HepG2 (cell line): ENCODE measurements at regions not wholly inside any gene's neighbourhood (a gene's known extent, or its start where the extent isn't known, plus 50 kb on each side); places are given as distances from the start of the nearest gene placed in this dataset.

Experiments
- BATF2 ChIP-seq: sonication (generic); formaldehyde crosslinking; IDR thresholded peaks from 2 replicates; pipeline ENCODE4 v1.8.0; 2022; ENCODE audit warnings: mild to moderate bottlenecking, missing genetic modification reagents, moderate library complexity
- CTCF ChIP-seq: sonication (generic); formaldehyde crosslinking; IDR thresholded peaks from 2 replicates; pipeline ENCODE4 v1.5.0; 2020; ENCODE audit warnings: mild to moderate bottlenecking, missing genetic modification reagents, moderate library complexity
- MNT ChIP-seq: fragments of 450-650 bp; IDR thresholded peaks from 2 replicates; pipeline ENCODE4 v1.6.1; 2016
- NR3C1 ChIP-seq: sonication (generic); formaldehyde crosslinking; IDR thresholded peaks from 2 replicates; pipeline ENCODE4 v1.4.0; 2020; ENCODE audit warnings: missing genetic modification reagents
- RBFOX2 ChIP-seq: fragments of 200-400 bp; formaldehyde crosslinking; IDR thresholded peaks from 2 replicates; pipeline ENCODE4 v1.6.1; 2017; ENCODE audit warnings: low read depth, mild to moderate bottlenecking, low read length
- SP1 ChIP-seq, 2 experiments: fragments of 450-650 bp in 1 of 2; sonication (generic) in 1 of 2; formaldehyde crosslinking in 1 of 2; IDR thresholded peaks; 2 replicates each; pipeline versions ENCODE4 v1.4.0 to v1.6.1; 2016 to 2020; ENCODE audit warnings: missing genetic modification reagents in 1 of 2
- ZNF510 ChIP-seq: sonication (generic); formaldehyde crosslinking; IDR thresholded peaks from 2 replicates; pipeline ENCODE4 v1.4.0; 2020; ENCODE audit warnings: low read depth, mild to moderate bottlenecking, missing genetic modification reagents
- ZNF589 ChIP-seq: sonication (generic); formaldehyde crosslinking; conservative IDR thresholded peaks from 2 replicates; pipeline ENCODE4 v1.8.0; 2022; ENCODE audit warnings: mild to moderate bottlenecking, moderate library complexity, missing genetic modification reagents
- ZSCAN30 ChIP-seq: sonication (generic); formaldehyde crosslinking; IDR thresholded peaks from 2 replicates; pipeline ENCODE4 v1.5.0; 2020; ENCODE audit warnings: mild to moderate bottlenecking, missing genetic modification reagents

- peak; percentile 43 for TF ChIP-seq CTCF (CRISPR knock-in tag)
- no peak for TF ChIP-seq BATF2 (CRISPR knock-in tag)
- TF ChIP-seq ZSCAN30 (CRISPR knock-in tag): no peak
- TF ChIP-seq NR3C1 (CRISPR knock-in tag): no peak
- TF ChIP-seq SP1 (IDR thresholded peaks at IDR 0.05): no peak
- TF ChIP-seq SP1 (CRISPR knock-in tag; IDR thresholded peaks at IDR 0.05): no peak
- TF ChIP-seq ZNF510 (CRISPR knock-in tag): no peak
- no peak for TF ChIP-seq ZNF589
- no peak for TF ChIP-seq RBFOX2
- TF ChIP-seq MNT: no peak
Observed at GRCh38 chr5:112529525-112529924, 110.4 kb upstream of the EPB41L4A start.
